ENCODE measurements at regions not wholly inside any gene's neighbourhood (a gene's known extent, or its start where the extent isn't known, plus 50 kb on each side); places are given as distances from the start of the nearest gene placed in this dataset.

DNA sequence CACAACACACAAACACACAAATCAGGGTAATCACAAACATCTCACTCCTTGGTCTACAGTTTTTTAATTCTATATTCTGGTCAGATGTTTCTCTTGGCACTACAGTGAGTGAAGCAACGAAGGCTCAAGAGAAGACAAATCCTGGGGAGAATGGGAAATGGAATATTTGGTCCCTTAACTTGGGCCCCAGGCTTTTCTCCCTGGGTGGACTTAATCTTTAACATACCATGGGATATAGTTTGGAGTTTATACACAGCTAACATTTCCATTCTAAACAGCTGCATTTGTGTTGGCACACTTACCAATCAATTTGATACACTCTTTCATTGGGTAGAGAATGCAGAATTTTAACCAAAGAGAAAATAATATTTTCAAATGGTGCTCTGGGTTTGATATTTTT lies 1132.6 kb upstream of the SLC10A2 start:
- no peak for DNase-seq

DNA sequence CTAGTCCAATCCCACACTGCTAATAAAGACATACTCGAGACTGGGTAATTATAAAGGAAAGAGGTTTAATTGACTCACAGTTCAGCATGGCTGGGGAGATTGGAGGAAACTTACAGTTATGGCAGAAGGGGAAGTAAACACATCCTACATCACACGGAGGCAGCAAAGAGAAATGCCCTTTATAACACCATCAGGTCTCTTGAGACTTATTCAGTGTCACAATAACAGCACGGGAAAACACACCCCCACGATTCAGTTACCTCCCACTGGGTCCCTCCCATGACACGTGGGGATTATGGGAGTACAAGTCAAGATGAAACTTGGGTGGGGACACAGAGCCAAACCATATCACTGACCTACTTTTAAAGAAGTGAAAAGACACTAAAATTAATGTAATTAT lies 1130.4 kb upstream of the SLC10A2 start:
- no peak for DNase-seq

DNA sequence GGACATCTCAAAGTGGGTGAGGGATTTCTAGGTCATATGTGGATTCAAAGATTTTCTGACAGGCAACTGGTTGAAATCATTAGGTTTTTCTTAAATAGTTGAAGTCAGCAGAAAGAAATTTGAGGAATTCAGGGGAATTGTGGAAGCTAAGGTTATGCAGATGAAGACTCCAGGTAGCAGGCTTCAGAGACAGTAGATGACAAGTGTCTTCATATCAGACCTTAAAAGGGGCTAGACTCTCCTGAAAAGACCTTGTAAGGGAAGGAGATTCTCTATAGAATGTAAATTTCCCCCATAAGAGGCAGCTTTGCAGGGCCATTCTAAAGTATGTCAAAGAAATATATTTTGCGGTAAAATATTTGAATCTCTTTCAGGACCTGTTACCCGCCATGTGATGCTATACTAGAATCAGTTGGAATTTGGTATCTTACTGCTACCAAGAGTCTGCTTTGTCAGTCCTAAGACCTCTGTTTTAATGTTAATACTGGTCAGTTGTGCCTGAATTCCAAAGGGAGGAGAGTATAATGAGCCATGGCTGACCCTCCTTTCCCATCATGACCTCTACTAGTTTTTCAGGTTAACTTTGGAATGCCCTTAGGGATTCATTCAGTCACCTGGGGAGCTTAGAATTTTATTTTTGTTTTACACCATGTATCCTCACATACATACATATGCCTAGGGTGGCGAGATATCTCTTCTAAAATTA lies 1115.5 kb upstream of the SLC10A2 start:
- DNase-seq = no peak

DNA sequence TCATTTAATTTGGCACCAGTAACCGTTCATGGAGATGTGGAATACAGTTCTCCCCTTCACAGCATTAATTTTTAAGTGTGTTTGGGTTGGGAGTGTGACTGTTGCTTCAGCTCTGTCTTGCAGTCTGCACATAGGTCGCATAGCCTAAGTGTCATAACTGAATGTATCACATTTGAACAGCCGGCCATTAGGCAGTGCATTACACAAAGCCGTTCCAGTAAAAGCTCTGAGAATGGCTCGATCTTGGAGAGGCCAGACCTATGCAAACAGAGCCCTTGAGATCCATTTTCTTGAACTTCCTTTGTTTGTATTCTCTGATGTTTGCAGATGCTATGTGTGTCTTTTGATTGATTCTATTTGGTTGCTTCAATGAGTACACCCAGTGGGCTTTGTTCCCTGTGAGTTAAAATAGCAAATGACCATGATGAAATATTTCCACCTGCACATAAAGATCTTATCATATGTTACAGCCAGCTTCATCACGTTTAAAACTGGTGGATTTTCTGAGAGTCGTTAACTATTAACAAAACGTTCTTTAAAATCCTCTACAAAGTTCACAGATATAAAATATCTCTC lies 1104.9 kb upstream of the SLC10A2 start:
- DNase-seq = no peak

DNA sequence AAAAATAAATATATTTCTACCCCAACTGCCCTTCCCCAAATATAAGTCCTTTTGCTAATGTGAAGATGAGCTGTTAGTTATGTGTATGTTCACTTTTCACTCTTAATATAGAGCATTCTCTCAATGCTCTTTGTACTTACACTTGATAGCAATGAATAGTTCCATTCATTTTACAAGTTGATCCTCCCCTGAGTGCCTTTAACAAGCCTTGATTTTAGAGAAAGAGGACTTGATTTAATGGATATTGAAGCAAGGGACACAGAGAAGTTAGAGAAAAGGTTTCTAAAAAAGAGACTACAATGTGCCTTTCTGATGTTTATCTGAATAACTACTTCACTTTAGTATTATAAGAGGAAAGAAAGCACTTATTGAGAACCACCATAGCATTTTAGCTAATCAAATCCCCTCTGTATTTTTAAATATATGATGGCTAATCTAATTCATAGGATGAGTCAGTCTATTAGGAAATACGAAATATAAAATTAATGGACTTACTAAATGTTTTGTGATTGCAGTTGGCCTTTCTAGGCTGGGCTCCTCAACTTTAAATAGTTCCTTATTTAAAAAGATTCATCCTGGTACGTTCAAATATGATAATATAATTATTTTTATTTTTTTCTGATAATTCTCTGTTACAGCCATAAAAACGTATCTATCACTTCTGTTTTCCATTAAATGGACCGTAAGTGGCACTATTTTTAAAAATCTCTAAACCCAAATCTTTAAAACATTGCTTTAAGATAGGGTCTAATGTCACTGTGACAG lies 1097.8 kb upstream of the SLC10A2 start:
- DNase-seq = no peak

DNA sequence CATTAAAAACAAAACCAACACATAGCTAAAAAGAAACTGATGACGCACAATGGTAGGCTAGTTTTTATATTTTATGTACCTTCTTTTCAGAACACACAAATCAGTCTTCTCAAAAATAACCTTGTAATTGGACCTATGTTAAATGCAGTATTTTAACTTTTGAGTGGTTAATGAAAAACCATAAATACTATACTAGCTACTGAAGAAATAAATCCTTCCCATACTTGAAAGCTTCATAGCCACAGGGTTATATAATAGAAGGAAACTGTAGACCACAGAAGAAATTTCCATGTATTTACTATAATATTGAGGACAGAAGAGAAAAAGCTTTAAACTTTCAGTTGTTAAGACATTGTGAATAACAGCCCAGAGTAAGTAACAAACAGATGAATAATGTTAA lies 1094.3 kb upstream of the SLC10A2 start:
- no peak for DNase-seq

DNA sequence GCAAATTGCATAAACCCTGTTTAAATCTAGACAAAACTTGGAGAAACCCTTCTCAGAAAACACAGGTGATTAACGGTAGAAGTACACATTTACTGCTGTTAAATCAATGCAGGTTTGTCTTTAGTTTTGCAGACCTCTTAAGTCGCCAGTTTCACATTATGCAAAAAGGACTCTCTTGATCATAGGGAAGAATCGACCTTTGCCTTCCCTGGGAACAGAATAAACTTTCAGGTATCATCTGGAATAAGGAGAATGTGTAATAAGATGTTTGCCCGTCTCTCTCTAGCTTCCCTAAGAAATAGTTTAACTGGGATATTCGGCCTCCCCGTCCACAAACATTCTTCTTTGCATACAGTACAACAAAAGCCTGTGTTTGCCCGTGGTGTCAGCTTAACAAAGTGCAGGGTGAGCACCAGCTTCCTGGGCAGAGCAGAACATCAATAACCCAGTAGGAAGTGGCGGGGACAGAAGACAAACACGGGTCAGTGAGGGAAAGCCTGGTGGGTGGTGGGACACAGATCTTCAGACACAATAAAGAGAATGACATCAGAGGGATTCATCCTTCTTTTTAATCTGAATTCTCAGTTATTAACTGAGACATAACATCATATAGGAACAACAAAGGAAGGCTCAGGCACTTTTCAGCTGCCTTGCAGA lies 1077.7 kb upstream of the SLC10A2 start:
- no peak for DNase-seq

DNA sequence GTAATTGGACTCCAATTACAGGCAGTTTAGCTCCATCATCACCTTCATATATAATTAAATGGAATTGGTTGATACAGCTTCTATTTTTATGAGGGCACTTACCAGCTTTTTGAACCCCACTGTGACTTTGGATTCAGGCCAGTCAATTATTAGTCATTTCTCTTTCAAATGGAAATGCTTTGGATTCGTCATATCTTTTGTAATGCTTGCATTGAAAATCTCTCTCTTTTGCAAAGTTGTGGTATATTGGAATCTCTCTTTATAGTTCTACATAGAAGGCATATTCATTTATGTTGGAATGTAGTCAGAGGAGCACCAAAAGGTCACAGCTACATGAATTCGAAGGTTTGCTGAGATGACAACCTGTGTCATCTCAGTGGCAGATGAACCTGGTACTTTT lies 1074.3 kb upstream of the SLC10A2 start:
- no peak for DNase-seq

DNA sequence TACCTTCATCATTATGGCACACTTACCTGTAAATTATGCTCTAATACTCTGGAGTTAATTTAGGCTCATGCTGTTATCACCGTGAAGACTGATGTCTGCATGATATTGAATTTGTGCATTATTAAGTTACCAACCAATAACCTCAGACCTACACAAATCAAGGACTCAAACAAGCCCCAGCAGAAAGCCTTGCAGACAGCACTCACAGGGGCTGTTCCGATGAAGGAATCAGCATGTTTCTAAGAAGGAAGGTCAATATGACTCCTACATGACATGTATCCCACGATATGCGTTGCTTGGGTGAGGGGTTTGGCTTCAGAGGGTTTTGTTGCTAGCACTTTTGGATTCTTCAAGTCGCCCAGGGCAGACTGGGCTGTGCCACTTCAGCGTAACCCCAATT lies 1071.2 kb upstream of the SLC10A2 start:
- DNase-seq = no peak

DNA sequence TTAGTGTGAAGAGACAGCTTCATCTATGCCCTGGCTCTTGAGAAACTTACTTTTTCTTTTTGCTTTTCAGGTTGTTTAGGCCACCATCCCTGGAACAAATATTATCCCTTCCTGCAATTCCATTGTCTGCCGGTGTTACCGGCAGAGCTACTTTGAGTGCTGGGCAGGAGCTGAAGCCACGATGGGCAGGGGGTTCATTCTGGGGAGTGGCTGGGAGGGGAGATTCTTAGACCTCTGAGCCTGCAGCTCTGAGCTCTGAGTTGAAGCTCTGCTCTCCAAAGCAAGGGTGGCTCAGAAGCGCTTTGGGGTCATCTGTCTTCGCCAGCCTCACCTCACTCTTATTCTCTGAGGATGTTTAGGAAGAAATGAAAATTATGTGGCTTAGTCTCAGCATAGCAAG lies 1066.6 kb upstream of the SLC10A2 start:
- DNase-seq = no peak

DNA sequence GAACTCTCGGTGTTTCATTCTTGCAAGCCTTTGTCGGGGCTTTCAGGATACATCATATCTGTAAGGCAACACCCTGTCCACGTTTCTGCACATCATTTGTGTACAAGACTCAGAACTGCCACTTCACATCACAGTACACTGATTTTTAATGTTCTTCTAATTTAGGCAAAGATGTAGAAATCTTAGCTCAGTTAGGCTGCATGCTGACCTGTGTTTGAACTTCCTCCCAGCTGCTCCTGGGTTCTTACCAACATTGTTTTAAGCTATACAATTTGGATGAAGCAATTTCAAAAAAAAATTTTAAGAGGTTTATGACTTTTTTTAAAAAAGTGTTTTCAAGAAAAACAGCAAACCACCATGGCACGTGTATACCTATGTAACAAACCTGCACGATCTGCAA lies 1047.9 kb upstream of the SLC10A2 start:
- DNase-seq = no peak

DNA sequence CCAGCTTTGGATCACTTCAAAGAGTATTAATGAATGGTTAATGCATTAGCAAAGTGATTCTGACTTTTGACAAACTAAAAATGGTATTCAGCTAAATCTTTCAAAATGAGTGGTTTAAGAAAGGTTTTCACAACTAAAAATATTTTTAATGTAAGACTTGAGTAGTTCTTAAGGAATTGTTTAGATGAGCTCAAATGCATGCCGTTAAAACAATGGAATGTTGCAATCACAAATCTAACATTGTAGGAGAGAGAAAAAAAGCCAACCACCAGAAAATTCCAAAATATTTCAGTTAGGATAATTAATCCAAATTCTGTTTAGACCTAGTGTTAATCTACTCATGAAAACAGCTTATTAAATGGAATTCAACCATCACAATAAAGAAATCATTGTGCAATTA lies 1044.8 kb upstream of the SLC10A2 start:
- DNase-seq = no peak

DNA sequence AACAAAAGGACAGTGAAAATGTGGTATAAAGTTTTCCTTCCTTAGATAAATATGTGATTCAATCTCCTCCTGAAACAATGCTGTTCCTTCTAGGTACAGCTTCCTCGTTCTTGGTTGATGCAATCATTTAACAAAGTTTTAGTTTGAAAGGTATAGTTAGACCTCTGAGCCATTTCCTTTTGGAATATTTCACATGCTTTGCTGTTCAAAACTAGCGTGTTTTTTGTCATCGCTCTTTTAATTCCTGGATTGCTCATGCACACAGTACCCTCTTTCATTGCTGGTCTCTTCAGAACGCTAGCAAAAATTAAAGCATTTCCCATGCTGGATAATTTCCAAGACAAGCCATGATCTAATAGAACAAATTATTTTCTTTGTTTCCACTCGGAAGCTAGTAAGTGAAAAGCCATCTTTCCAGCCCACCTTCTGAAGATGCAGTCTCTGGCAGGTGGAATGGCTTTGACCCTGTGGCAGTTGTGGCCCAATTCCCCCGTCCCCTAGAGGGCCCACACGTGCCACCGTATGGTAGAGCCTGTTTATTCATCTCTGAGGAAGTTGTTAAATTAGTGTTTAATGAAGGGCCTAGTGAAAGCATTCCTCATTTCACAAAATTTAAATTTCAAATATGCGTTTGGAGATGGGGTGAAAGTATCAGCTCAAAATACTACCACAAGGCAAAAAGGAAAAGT lies 1040.6 kb upstream of the SLC10A2 start:
- DNase-seq = no peak

DNA sequence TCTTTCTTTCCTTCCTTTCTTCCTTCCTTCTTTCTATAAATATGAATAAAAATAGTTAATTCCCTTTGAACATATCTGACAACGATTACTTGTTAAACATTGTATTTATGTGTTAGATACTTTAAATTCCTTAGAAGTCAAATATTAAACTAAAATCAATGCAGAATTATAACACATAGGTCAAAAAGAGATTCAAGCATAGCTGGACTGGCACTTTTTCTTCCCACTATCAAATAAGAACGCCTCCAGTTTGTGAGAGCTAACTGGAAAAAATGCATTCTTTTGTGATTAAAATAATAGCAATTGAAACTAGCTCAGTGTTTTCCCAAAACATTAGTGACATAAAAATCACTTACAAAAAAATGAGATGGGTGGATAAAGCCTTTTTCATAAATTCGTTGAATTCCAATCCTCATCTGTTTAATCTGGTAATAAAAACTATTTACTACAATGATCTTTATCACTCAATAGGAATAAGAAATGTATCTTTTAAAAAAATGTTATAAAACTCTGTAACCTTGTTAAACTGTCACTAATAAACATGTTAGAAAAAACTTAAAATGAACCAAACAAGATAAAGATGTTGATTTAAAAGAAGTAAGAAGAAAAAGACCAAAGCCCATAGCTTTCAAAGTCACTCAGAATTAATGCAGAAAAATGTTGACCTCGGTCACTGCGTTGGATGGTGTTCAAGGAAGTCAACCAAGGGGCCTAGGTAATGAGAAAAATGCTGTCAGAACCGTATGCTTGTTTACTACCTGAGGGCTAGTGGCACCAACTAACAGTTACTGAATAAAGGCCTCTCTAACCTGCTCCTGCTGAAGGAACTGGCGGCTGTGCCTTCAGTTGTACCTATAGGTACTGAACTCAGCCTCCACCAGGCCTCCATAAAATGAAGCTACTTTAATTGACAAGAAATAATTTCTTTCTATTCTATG lies 1039.5 kb upstream of the SLC10A2 start:
- DNase-seq = no peak

DNA sequence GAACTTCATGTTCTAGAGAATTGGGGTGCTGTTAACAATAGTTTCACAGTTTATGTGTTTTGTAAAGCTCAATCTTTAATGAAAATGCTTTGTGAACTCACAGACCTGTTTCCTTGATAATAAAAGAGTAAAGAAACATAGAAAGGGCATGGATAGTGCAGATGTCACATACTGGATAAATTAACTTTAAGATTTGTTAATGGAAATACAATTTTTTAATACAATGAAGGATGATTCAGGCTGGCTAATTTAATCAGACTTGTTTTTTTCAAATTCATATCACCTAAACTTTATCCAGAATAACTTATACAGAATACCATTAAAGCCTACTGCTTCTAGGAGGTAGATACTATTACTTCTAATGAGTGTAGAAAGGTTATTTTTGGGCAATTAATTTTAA lies 1033.5 kb upstream of the SLC10A2 start:
- DNase-seq = no peak

DNA sequence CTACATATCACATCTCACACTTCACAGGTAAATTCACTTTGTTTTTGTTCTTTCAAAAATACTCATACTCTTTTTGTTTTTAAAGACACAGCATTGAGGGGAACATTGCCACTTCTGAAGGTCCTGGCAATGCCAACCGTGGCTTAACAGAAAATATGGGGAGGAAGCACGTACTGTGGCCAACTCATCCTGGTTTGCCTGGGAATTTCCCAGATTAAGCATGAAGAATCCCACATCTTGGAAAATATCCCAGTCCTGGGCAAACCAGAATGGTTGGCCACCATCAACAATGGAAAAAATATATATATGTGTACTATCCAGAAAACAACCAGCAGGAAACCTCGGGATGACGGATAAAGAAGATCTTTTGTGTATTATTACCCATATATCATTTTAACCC lies 1032.2 kb upstream of the SLC10A2 start:
- no peak for DNase-seq

DNA sequence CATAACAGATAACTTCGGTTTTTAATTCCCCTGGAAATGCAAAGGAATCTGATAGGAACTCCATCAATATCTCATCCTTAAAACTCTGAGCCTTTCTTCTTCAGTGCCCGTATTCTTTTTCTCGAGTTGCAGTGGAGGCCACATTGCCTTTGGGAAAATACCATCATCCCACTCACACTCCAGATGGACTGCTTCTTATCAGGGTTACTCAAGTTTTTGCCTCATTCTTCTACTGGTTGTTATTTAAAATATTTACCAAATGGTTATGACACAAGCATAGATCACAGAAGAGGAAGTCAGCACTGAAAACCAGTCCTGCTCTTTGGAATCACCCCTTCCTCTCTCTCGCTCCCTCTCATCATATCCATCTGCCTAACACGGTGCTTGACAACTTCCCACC lies 1020.5 kb upstream of the SLC10A2 start:
- DNase-seq = no peak

DNA sequence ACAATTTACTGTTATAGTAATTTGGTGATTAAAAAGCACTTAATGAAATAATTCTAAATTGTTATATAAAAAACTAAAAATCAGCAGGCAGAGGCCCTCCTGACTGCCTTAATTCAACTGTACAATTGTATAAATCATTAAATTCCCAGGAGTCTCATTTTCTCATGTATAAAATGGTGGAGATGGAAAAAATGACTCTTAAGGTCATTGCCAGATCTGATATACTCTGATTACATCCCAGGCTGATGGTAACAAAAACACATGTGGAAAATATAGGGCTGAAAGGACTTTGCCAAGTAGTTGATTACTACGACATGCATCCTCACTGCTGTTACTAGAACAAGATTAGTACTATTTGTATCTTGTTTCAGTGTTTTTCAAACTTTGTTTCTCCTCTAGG lies 1020.0 kb upstream of the SLC10A2 start:
- DNase-seq = no peak

DNA sequence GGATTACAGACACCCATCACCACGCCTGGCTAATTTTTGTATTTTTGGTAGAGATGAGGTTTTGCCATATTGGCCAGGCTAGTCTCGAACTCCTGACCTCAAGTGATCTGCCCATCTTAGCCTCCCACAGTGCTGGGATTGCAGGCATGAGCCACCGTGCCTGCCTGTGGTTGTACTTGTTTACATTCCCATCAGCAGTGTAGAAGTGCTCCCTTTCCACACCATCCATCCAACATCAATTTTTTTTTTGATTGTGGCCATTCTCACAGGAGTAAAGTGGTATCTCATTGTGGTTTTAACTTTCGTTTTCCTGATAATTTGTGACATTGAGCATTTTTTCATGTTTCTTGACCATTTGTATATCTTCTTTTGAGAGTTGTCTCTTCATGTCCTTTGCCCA lies 1019.4 kb upstream of the SLC10A2 start:
- DNase-seq = no peak

DNA sequence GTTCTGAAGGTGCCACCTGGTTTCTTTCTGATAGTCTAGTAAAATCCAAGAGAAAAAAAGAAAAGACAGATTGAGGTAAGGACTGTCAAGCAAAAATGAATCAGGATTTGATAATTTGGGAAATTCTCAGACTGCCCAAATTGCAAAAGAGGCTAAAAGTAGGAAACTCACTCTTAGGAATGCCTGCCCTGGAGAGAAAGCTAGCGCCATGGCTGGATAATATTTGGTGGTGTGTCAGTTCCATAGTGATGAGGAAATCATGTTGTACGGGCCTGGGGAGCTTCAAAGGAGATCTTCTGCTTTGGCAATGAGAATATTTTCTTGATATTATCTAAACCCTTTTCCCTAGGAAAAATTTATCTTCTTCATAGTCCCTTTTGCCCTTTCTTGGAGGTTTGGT lies 1008.1 kb upstream of the SLC10A2 start:
- no peak for DNase-seq

DNA sequence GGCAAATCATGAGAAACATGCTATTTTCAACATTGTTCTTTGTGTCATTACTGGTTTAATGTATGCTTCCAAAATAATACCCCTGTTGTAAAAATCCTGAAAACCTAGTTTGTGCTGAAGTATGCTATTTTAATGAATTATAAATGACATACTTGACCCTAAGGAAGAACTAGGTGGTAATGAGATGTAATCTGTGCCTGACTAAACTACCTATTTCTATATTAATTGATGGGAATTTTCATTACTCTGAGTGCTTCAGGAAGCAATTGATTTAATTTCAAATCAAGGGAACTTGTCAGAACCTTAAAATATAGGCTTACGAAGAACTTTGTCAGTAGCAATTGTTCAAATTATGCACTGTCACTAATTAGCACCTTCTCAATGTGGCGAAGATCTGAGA lies 1005.6 kb upstream of the SLC10A2 start:
- DNase-seq = no peak

DNA sequence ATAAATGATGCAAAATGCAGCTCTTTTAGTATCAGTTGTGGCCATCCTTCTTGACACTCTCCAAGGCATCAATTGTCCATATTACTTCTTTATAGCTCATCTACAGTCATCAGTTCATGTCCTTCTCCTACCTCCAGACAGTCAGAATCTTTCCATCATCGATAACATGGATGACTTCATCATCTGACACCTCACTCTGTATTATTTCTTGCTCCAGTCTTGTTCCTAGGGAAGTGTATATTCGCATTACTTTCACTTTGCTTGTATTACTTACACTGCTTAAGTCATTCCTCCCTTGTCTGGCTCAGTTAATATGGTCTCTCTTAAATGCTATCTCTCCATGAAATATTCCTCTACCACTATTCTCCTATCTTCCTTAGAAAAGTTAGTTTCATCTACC lies 999.1 kb upstream of the SLC10A2 start:
- DNase-seq = no peak

All from inflammatory macrophage treated with lipopolysaccharide for 1 hour (primary cell).